Right kidney (tissue), 1 donor: ENCODE measurements at regions not wholly inside any gene's neighbourhood (a gene's known extent, or its start where the extent isn't known, plus 50 kb on each side); places are given as distances from the start of the nearest gene placed in this dataset.
"Not testable (repeated sequence)": the region's sequence is repeated elsewhere in the genome, so short reads cannot be mapped to it uniquely, and the experiment has no call there.

ENCODE experiments used
- DNase-seq: peaks from one replicate; pipeline ENCODE4 v3.0.0-alpha.2; 2016

GRCh38 chr13:82522872-82523271 lies 1359.4 kb downstream of the SLITRK1 start:
- no peak for DNase-seq

DNA sequence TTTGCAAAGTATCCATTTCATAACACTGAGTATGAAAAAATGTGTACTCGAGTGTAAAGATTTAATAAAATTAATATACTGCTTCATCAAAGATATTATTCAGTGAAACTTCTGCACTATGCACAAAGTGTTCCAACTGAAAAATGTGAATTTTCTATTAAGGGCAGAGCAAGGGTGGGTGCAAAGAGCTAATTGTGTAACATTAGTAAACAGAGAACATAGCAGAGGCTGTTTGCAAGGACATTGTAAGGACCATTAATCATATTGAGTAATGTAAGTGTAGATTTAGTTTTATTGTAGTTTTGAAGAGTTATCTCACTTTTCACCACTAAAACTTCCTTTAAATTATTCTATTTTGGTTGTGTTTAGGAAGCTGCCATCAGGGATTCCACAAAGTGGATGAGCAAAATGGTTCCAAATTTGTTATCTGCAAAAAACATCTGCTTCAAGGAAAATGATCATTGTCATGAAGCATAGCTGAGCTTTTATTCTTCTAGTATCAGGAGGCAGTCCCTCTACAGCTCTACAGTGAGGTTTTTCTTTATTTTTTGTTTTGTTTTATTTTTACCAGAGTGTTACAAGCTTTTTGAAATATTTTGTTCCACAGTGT lies 1375.4 kb downstream of the SLITRK1 start:
- no peak for DNase-seq

GRCh38 chr13:82501834-82502233 lies 1380.4 kb downstream of the SLITRK1 start:
- no peak for DNase-seq

DNA sequence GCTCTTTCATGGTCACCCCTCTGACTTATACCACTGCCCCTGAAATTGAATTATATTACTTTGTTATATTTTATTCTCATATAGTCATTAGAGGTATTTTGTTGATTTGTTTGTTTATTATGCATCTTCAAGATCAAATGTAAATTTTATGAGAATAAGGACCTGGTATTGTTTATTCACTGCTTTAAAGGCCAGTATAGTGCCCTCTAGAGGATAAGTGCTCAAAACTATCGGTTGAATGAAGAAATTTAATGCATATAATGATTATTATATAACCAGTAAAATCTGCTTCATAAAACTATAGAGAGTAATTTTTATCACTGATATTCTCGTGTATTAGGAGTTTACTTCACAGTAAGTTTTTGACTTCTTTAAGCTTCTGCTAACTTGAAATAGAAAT lies 1401.9 kb downstream of the SLITRK1 start:
- no peak for DNase-seq

DNA sequence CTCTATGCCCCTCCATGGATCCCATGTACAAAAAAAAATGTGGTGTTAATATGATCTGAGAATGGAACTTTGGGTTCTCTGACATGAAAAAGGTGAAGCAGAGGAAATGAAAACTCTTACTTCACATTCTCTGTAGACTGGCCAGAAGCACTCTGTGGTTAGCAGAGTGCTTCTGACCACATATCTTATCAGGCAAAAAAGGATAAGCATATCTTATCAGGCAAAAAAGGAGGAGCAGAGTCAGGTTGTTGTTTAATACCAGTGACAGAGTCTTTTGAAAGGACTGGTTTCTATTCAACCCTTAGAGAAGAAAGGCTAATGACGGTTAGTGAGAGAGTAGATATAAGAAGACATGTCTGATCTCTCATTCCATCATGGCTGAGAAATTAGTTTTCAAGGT lies 1404.8 kb downstream of the SLITRK1 start:
- no peak for DNase-seq

- DNase-seq = no peak
Measured at GRCh38 chr13:82467626-82468025, 1414.6 kb downstream of the SLITRK1 start.

- not testable (repeated sequence) for DNase-seq
Measured at GRCh38 chr13:82459575-82459974, 1422.7 kb downstream of the SLITRK1 start.

- no peak for DNase-seq
Measured at GRCh38 chr13:82458169-82458568, 1424.1 kb downstream of the SLITRK1 start.

DNA sequence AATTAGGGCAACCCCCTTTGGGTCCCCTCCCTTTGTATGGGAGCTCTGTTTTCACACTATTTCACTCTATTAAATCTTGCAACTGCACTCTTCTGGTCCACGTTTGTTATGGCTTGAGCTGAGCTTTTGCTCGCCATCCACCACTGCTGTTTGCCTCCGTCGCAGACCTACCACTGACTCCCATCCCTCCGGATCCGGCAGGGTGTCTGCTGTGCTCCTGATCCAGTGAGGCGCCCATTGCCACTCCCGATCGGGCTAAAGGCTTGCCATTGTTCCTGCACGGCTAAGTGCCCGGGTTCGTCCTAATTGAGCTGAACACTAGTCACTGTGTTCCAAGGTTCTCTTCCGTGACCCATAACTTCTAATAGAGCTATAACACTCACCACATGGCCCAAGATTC lies 1424.7 kb downstream of the SLITRK1 start:
- not testable (repeated sequence) for DNase-seq

- DNase-seq = no peak
Measured at GRCh38 chr13:82447416-82448077, 1434.7 kb downstream of the SLITRK1 start.

DNA sequence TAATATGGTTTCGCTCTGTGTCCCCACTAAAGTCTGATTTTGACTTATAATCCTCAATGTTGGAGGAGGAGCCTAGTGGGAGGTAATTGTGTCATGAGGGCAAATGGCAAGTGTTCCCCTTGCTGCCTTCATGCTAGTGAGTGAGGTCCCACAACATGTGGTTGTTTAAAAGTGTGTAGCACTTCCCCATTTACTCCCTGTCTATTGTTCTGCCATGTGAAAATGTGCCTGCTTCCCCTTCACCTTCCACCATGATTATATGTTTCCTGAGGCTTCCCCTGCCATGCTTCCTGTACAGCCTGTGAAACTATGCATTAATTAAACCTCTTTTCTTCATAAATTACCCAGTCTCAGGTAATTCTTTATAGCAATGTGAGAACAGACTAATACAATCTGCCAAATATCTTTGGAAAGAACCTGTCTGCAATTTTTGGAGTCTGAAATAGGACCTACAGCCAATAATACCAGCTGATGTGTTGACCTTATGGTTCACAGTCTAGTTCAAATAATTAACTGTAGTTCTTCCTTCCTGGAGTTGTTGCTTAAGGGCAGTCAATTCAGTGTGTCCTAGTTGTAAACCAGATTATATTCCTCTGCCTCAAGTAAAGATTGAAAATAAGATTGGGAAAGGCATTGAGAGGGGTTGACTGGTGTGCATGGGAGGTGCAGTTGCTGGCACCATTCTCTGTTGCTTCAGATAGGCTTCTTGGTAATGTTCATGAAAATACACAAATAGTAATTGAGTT lies 1442.9 kb downstream of the SLITRK1 start:
- no peak for DNase-seq

- no peak for DNase-seq
Measured at GRCh38 chr13:82438320-82438719, 1444.0 kb downstream of the SLITRK1 start.

- no peak for DNase-seq
Measured at GRCh38 chr13:82436099-82436585, 1446.1 kb downstream of the SLITRK1 start.

GRCh38 chr13:82432949-82433348 lies 1449.3 kb downstream of the SLITRK1 start:
- DNase-seq = no peak

DNA sequence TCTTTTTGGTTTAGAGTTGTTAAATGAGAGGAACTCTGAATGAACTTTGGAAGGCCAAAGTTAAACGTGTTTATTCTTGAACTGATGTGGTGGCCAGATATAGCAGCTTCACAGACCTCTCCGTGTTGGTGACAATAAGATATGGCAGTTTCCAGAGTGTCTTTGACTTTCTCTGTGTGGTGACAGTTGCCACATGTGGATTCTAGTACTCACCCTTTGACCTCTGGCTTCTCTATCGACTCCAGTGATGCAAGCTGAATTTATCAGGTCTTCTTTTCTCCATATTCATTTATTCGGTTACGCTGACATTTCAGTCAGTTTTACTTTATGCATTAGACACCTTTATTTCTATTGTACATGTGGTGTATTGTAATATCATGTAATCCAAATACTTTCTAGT lies 1469.5 kb downstream of the SLITRK1 start:
- DNase-seq = no peak

DNA sequence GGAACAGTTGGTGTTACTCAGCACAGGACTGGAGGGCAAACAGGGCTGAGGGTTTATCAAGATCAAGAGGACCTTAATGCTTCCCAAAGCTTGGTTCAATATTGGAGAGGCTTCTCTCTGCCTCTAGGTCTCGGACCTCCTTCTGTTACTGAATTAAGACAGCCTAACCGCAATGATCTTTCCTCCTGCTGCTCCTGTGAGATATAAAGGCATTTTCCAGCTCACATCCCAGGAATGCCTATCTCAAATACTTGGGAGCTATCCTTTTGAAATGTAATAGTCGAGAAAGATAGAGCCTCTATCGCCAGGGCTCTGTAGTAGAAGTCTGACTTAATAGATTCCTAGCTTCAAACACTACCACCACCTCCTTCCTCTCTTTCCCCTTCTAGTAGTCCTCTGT lies 1475.0 kb downstream of the SLITRK1 start:
- no peak for DNase-seq

DNA sequence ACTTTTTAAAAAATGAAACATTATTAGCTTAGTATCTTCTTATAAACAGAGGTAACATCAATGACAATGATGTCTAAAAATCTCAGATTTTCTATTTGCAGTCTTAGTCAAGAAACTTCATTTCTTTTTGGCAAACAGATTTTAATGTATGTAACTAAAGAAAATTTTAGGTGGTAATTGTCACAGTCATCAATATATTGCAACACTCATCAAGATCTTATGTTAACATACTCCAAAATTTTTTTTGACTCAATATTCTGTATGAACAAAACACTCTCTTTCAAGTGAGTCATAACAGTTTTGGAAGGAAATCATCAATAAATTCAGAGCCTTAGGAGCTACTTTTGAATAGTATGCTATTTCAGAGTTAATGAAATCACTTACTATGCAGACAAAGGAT lies 1507.6 kb downstream of the SLITRK1 start:
- DNase-seq = no peak

- DNase-seq = no peak
Measured at GRCh38 chr13:82370316-82370715, 1512.0 kb downstream of the SLITRK1 start.

DNA sequence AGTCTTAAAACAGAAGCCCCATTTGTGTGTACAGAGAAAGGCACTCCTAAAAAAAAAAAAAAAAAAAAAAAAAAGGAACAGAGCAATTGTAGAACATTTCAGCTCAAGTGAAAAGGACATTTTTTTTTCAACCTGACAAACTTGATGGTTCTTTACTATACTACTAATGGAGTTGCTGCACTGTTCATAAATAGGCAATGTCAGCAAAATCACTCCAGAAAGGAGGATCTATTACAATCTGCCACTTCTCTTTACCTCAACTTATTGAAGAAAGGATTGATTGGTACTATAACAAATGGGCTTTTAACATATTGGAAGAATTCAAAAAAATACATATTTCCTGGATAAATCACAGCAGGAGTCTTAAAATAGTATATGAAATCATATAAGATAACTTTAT lies 1517.7 kb downstream of the SLITRK1 start:
- DNase-seq = no peak

DNA sequence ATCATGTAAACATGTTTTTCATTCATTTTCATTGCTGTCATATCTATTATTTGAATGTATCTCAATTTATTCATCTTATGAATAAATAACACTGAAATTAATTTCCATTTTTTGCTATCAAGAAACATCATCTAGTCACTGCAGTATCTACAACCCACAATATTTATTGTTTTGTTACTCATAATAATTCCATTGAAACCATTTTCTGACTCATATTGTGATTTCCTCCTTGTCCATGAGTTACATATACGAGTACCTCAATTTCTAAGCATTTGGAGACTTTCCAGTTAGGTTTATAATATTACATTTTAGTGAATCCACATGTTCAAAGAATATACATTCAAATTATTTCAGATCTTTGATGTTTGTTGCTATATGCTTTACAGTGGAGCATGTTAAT lies 1524.0 kb downstream of the SLITRK1 start:
- DNase-seq = no peak

GRCh38 chr13:82356667-82357410 lies 1525.4 kb downstream of the SLITRK1 start:
- no peak for DNase-seq

DNA sequence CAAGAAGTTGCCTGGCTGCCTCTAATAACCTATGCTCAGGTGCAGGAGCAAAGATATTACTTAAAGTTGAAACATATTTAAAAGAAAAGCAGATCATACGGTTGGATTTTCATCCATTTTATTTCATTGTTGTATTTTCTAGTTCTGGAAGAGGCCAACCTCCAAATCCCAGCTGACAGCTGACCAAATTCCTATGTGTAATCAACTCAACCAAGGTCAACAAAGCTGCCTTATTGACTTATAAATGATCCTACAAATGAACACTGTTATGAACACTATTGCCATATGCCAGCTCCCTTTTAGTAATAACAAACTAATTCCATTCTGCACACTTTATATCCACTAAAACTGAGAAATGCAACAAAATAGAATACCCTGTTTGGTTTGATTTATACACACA lies 1537.4 kb downstream of the SLITRK1 start:
- no peak for DNase-seq

- no peak for DNase-seq
Measured at GRCh38 chr13:82341116-82341515, 1541.2 kb downstream of the SLITRK1 start.
